ENCODE measurements at regions not wholly inside any gene's neighbourhood (a gene's known extent, or its start where the extent isn't known, plus 50 kb on each side); places are given as distances from the start of the nearest gene placed in this dataset.

DNA sequence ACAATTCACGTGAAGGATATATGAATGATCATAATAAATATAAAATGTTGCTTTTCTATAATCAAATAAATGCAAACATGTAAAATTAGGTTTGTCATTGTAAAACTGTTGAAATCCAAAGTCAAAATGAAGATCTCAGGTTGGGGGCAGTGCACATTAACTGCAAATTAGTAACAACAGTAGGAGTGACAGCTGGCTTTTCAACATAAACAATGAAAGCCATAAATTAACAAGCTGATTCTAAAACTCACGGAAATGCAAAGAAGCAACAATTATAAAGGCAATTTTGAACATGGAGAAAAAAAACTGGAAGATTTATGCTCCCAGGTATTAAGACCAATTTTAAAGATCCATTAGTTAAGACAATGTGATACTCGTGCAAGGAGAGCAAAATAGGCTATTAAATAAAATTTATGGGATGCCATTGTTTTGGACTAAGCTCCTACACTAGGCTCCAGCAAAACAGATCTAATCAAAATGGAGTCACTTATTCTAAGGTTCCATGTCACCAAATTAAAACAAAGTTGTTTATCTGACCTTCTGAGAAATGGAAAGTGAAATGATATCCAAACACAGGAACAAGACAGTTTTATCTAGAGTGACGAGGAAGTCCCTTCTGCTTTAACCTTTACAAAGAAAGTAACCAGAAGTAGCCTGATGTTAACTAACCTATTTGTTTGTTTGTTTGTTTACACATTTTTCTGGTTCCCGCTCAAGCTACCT lies 770.8 kb downstream of the EPHA7 start:
- TF ChIP-seq CEBPB (IDR thresholded peaks at IDR 0.05; ENCODE audit: low read depth, low read length) (no peak), NRF1 (IDR thresholded peaks at IDR 0.05; ENCODE audit: low read depth, low read length) (no peak), POLR2A (IDR thresholded peaks at IDR 0.05; ENCODE audit: control extremely low read depth in 1 of 2, low read depth in 2 of 2, low read length in 2 of 2) (no peak), EP300 (IDR thresholded peaks at IDR 0.05; ENCODE audit: borderline replicate concordance in 1 of 2, low read depth in 2 of 2, low read length in 2 of 2) (no peak), USF2 (IDR thresholded peaks at IDR 0.05; ENCODE audit: low read length) (no peak), EGR1 (IDR thresholded peaks at IDR 0.05; ENCODE audit: borderline replicate concordance, low read depth, low read length) (no peak), RBBP5 (IDR thresholded peaks at IDR 0.05; ENCODE audit: borderline replicate concordance, low read depth, low read length) (no peak)
- TF ChIP-seq, protein P1, sequence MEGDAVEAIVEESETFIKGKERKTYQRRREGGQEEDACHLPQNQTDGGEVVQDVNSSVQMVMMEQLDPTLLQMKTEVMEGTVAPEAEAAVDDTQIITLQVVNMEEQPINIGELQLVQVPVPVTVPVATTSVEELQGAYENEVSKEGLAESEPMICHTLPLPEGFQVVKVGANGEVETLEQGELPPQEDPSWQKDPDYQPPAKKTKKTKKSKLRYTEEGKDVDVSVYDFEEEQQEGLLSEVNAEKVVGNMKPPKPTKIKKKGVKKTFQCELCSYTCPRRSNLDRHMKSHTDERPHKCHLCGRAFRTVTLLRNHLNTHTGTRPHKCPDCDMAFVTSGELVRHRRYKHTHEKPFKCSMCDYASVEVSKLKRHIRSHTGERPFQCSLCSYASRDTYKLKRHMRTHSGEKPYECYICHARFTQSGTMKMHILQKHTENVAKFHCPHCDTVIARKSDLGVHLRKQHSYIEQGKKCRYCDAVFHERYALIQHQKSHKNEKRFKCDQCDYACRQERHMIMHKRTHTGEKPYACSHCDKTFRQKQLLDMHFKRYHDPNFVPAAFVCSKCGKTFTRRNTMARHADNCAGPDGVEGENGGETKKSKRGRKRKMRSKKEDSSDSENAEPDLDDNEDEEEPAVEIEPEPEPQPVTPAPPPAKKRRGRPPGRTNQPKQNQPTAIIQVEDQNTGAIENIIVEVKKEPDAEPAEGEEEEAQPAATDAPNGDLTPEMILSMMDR (IDR thresholded peaks at IDR 0.05; ENCODE audit: control extremely low read depth in 1 of 3, insufficient read depth in 1 of 3, low read depth in 1 of 3, low read length in 3 of 3): no peak

All from H1 (cell line).